CD4-positive, alpha-beta memory T cell (primary cell): ENCODE measurements at regions not wholly inside any gene's neighbourhood (a gene's known extent, or its start where the extent isn't known, plus 50 kb on each side); places are given as distances from the start of the nearest gene placed in this dataset.
A peak's percentile ranks its signal among the peaks of the same experiment; 100 is the strongest.

Experiments
- CTCF ChIA-PET: fragments of 350-600 bp; sonication (Branson Sonifier 250); formaldehyde crosslinking; loops from one replicate; lab custom pipeline; 2021; ENCODE audit warnings: inconsistent platforms; ENCODE audit not compliant: partially characterized antibody; lab: Charles Lee
- POLR2A ChIA-PET: fragments of 350-600 bp; sonication (Branson Sonifier 250); formaldehyde crosslinking; loops from one replicate; lab custom pipeline; 2021; ENCODE audit not compliant: partially characterized antibody; lab: Charles Lee
- DNase-seq, 5 donors: peaks; one replicate each; pipeline versions ENCODE4 v3.0.0 to v3.0.0-alpha.2; 2020 to 2022; ENCODE audit warnings: mixed read lengths in 1 of 5
- H3K27ac ChIP-seq: one replicate; pipeline ENCODE4 v1.7.0; 2013; ENCODE audit warnings: low read depth, low read length
- H3K27me3 ChIP-seq: 2 replicates; pipeline ENCODE4 v1.7.0; 2013; ENCODE audit warnings: mild to moderate bottlenecking, low read length, moderate library complexity; ENCODE audit not compliant: insufficient read depth
- H3K36me3 ChIP-seq: 2 replicates; pipeline ENCODE4 v1.7.0; 2013; ENCODE audit warnings: mild to moderate bottlenecking, low read length, moderate library complexity; ENCODE audit not compliant: insufficient read depth
- H3K4me1 ChIP-seq: 2 replicates; pipeline ENCODE4 v1.7.0; 2013; ENCODE audit warnings: mild to moderate bottlenecking, low read length, moderate library complexity; ENCODE audit not compliant: insufficient read depth
- H3K4me3 ChIP-seq, 2 donors: one replicate each; pipeline ENCODE4 v1.7.0; 2013; ENCODE audit warnings: low read length in 2 of 2, mild to moderate bottlenecking in 1 of 2
- H3K9me3 ChIP-seq, 2 donors: one replicate each; pipeline ENCODE4 v1.7.0; 2013; ENCODE audit warnings: low read length in 2 of 2, control low read depth in 1 of 2; ENCODE audit not compliant: control insufficient read depth in 1 of 2
- H3K27ac Mint-ChIP-seq, 7 donors: one replicate each; pipeline ENCODE4 v1.8.0; 2020 to 2021; ENCODE audit warnings: mixed read lengths in 7 of 7, mild to moderate bottlenecking in 6 of 7, inconsistent platforms in 3 of 7, moderate library complexity in 3 of 7
- H3K27me3 Mint-ChIP-seq, 2 donors: one replicate each; pipeline ENCODE4 v1.8.0; 2020 to 2021; ENCODE audit warnings: mixed read lengths in 2 of 2
- H3K36me3 Mint-ChIP-seq, 2 donors: one replicate each; pipeline ENCODE4 v1.8.0; 2020 to 2021; ENCODE audit warnings: mixed read lengths in 2 of 2, inconsistent platforms in 1 of 2, mild to moderate bottlenecking in 1 of 2
- H3K4me1 Mint-ChIP-seq, 4 donors: one replicate each; pipeline ENCODE4 v1.8.0; 2020 to 2021; ENCODE audit warnings: mixed read lengths in 4 of 4, mild to moderate bottlenecking in 1 of 4
- H3K4me3 Mint-ChIP-seq, 8 donors: one replicate each; pipeline ENCODE4 v1.8.0; 2020 to 2021; ENCODE audit warnings: mixed read lengths in 8 of 8, mild to moderate bottlenecking in 7 of 8, moderate library complexity in 6 of 8, inconsistent platforms in 3 of 8
- H3K9me3 Mint-ChIP-seq, 8 donors: one replicate each; pipeline ENCODE4 v1.8.0; 2020 to 2021; ENCODE audit warnings: mixed read lengths in 8 of 8, mild to moderate bottlenecking in 5 of 8, inconsistent platforms in 3 of 8, moderate library complexity in 1 of 8
- intact Hi-C: fragments of 100-400 bp; cut with micrococcal nuclease; formaldehyde crosslinking; loops from one replicate; pipeline ENCODE4 v1.15.1; 2023

DNA sequence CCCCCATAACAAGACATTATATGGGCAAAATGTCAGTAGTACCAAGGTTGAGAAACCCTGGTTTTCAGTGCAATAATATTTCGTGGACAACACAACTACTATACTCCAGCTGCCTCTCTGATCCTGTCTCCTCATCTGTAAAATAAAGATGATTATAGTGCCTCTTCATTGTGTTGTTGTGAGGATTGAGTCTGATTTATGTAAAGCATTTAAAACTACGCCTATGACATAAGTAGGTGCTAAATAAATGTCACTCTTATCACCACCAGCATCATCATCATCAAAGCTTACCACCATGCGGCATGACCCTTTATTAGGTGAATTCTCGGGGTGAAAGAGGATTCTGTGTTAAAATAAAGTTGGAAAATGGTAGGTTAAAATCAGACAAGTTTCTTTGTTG is 67.8 kb upstream of the IFNE start:
- ChIA-PET CTCF (no interaction called here), POLR2A (no interaction called here)
- H3K4me1 ChIP-seq = no peaks in the 10 kb centered on the region
- H3K36me3 Mint-ChIP-seq = peaks cover 0 to 4% of the 10 kb centered on the region in 2 donors
- H3K9me3 Mint-ChIP-seq = peaks cover 0 to under 1% (median 0%) of the 10 kb centered on the region in 8 donors
- intact Hi-C loops = loop anchor here (10.0 kb wide), 1 partner anchor 45 kb away; no protein-coding TSS in a partner anchor
- no peak for DNase-seq
- peaks cover 1 to 7% (median 5%) of the 10 kb centered on the region in 4 donors for H3K4me1 Mint-ChIP-seq
- H3K4me3 Mint-ChIP-seq = peak overlapping the region in 1 of 8 donors; percentile 52
- peaks cover 5 to 6% of the 10 kb centered on the region in 2 donors for H3K27me3 Mint-ChIP-seq
- no peaks in the 10 kb centered on the region for H3K27me3 ChIP-seq
- H3K36me3 ChIP-seq = no peaks in the 10 kb centered on the region
- no peak overlapping the region for H3K4me3 ChIP-seq
- H3K27ac ChIP-seq = no peak overlapping the region
- H3K9me3 ChIP-seq = no peaks in the 10 kb centered on the region
- no peak overlapping the region for H3K27ac Mint-ChIP-seq

DNA sequence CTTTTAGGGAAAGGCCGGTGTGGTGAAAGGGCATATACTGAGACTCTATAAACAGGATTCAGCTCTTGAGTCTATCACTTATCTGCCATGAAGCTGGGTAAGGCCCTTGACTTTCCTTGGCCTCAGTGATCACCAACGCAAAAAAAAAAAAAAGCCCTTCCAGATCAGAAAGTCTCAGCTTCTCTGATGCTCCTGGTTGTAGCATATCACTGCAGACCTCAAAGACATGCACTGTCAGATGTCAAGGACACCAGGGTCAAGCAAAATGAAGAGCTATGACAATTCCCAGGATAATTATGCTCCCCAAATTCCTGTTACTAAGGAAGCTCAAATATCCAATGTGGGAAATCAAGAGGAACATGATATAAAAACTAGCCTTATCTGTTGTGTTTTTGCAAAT is 68.3 kb upstream of the IFNE start:
- Mint-ChIP-seq H3K27me3 (peaks cover 6 to 7% of the 10 kb centered on the region in 2 donors), H3K4me1 (peaks cover 1 to 7% (median 5%) of the 10 kb centered on the region in 4 donors), H3K36me3 (peaks cover 0 to 4% of the 10 kb centered on the region in 2 donors), H3K4me3 (no peak overlapping the region), H3K27ac (no peak overlapping the region), H3K9me3 (no peaks in the 10 kb centered on the region)
- H3K4me1 ChIP-seq = no peaks in the 10 kb centered on the region
- no peaks in the 10 kb centered on the region for H3K27me3 ChIP-seq
- DNase-seq = no peak
- no peak overlapping the region for H3K4me3 ChIP-seq
- CTCF ChIA-PET = interaction anchor here (0.7 kb wide), 1 partner anchor 157 kb away, joined by 3 read pairs; no protein-coding TSS in a partner anchor
- intact Hi-C loops = loop anchor here (10.0 kb wide), 1 partner anchor 46 kb away; no protein-coding TSS in a partner anchor
- POLR2A ChIA-PET = no interaction called here
- H3K9me3 ChIP-seq = no peaks in the 10 kb centered on the region
- H3K36me3 ChIP-seq = no peaks in the 10 kb centered on the region
- no peak overlapping the region for H3K27ac ChIP-seq

DNA sequence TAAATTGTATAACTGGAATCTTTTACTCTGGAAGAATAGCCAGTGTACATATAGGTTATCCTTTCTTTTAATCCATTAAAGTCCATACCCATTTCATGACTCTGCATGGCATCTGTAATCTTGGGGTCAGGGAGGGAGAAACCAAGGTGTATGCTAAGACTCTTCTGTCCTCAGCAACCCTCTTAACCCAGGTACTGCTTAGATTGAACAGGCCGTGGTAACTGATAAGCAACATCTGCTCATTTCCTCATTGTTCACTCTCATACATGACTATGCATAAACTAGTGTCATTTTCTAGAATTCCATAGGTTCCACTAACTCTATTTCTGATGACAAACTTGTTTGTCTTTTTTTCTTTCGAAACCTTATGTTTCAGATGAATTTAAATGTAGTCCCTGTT is 69.3 kb upstream of the IFNE start:
- POLR2A ChIA-PET = no interaction called here

DNA sequence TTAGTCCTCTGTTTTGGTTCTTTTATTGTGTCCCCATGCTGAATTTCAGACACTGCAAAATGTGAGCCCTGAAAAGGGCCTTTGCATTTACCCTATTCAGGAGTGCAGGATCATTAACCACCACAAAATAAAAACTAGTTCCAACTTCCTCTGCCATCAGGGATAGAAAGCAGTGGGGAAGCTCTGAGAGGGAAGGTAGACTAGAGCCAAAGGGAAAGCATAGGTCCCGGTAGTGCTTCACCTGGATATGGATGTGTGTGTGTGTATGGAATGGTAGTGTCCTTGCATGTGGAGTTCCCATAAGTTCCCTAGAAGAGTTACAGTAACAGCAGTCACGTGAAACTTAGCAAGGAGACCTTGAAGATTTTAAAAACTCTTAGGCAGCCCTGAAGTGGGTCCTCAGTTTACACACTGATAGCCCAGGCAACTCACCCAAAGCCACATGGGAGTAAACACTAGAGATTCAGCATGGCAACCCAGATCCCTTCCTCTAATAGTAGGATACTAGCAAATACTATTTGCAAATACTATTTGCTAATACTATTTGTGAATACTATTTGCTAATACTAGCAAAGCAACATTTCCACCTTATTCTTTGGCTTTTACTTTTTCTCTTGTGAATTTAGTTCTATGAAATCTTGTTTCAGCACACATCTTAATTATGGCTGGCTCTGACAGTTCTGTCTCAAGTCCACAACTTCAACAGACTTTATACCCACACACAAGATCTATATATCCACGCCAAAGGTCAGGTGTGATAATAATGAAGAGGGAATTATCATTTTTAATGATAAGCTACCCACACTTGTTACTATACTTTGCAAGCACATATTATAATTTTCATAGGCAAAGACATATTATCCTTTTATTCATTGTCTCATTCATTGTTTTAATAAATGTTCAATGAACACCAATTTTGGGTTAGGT is 70.4 kb upstream of the IFNE start:
- Mint-ChIP-seq H3K4me1 (peaks cover 1 to 7% (median 5%) of the 10 kb centered on the region in 4 donors), H3K36me3 (peaks cover 0 to 4% of the 10 kb centered on the region in 2 donors), H3K9me3 (no peaks in the 10 kb centered on the region), H3K27me3 (peaks cover 18 to 19% of the 10 kb centered on the region in 2 donors), H3K27ac (no peak overlapping the region), H3K4me3 (no peak overlapping the region)
- H3K36me3 ChIP-seq = no peaks in the 10 kb centered on the region
- peaks cover 18% of the 10 kb centered on the region for H3K27me3 ChIP-seq
- intact Hi-C loops = loop anchor here (10.0 kb wide), 1 partner anchor 48 kb away; no protein-coding TSS in a partner anchor
- no peak for DNase-seq
- no peaks in the 10 kb centered on the region for H3K9me3 ChIP-seq
- no peaks in the 10 kb centered on the region for H3K4me1 ChIP-seq
- H3K4me3 ChIP-seq = no peak overlapping the region
- ChIA-PET CTCF (interaction anchor here (1.3 kb wide), 1 partner anchor 19 kb away, joined by 4 read pairs; no protein-coding TSS in a partner anchor), POLR2A (interaction anchor here (1.0 to 1.1 kb wide), 2 partner anchors 21 to 48 kb away, joined by 3 read pairs; no protein-coding TSS in a partner anchor)
- no peak overlapping the region for H3K27ac ChIP-seq

More for the DNA sequence above, 69.3 kb upstream of the IFNE start:
- Mint-ChIP-seq H3K27ac (no peak overlapping the region), H3K4me1 (peaks cover 1 to 7% (median 5%) of the 10 kb centered on the region in 4 donors), H3K36me3 (peaks cover 0 to 4% of the 10 kb centered on the region in 2 donors), H3K4me3 (no peak overlapping the region), H3K27me3 (peaks cover 13 to 14% of the 10 kb centered on the region in 2 donors), H3K9me3 (no peaks in the 10 kb centered on the region)
- DNase-seq = no peak
- Histone ChIP-seq H3K4me3 (no peak overlapping the region), H3K4me1 (no peaks in the 10 kb centered on the region), H3K36me3 (no peaks in the 10 kb centered on the region), H3K9me3 (no peaks in the 10 kb centered on the region), H3K27ac (no peak overlapping the region), H3K27me3 (peaks cover 6% of the 10 kb centered on the region)
- intact Hi-C loops = loop anchor here (10.0 kb wide), 1 partner anchor 47 kb away; no protein-coding TSS in a partner anchor
- CTCF ChIA-PET = no interaction called here

DNA sequence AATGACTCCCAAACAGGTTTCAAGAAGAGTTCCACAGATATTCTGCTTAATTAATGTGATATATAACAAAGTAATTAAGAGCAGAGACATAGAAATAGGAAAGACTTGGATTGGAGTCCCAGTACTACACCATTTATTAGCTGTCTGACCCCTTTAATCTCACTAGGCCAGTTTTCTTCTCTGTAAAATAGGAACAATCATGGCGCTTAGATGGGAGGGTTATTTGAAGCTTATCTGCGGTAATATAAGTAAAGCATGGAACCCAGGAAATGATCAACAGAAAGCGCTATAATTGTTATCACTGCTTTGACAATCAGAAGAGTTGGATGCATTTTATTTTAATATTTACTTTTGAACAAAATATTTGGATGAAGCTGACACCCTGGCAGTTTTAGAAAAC is 71.3 kb upstream of the IFNE start:
- no peak overlapping the region for H3K27ac ChIP-seq
- H3K36me3 ChIP-seq = no peaks in the 10 kb centered on the region
- intact Hi-C loops = loop anchor here (10.0 kb wide), 1 partner anchor 49 kb away; no protein-coding TSS in a partner anchor
- H3K27ac Mint-ChIP-seq = no peak overlapping the region
- H3K4me3 ChIP-seq = no peak overlapping the region
- peaks cover 26% of the 10 kb centered on the region for H3K27me3 ChIP-seq
- ChIA-PET CTCF (interaction anchor here (1.3 kb wide), 1 partner anchor 18 kb away, joined by 4 read pairs; no protein-coding TSS in a partner anchor), POLR2A (interaction anchor here (1.0 to 1.1 kb wide), 2 partner anchors 22 to 49 kb away, joined by 3 read pairs; no protein-coding TSS in a partner anchor)
- peaks cover 19% of the 10 kb centered on the region in 2 donors for H3K27me3 Mint-ChIP-seq
- peaks cover 2 to 11% (median 7%) of the 10 kb centered on the region in 4 donors for H3K4me1 Mint-ChIP-seq
- no peaks in the 10 kb centered on the region for H3K9me3 ChIP-seq
- H3K36me3 Mint-ChIP-seq = peaks cover 0 to 4% of the 10 kb centered on the region in 2 donors
- no peak overlapping the region for H3K4me3 Mint-ChIP-seq
- no peak for DNase-seq
- H3K9me3 Mint-ChIP-seq = no peaks in the 10 kb centered on the region
- H3K4me1 ChIP-seq = peaks cover 4% of the 10 kb centered on the region

DNA sequence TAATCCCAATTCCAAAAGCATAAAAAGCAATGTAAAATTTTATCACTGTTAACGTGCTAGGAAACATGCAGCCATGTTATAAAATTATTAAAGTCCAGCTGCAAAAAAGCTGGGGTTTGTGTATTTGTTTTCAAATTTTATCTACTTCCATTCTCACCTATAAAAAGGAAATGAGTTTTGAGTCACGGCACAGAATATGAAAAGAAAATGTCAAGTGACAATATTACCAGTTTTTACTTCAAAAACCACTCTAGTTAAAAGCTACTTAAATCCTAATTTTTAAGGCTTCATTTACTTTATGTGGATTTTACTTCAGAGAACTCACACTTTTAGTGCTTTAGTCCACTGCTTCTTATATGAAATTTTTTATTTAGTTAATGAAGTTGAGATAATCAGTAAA is 72.7 kb upstream of the IFNE start:
- peaks cover 32% of the 10 kb centered on the region for H3K27me3 ChIP-seq
- no peaks in the 10 kb centered on the region for H3K36me3 ChIP-seq
- H3K9me3 ChIP-seq = no peaks in the 10 kb centered on the region
- no peaks in the 10 kb centered on the region for H3K9me3 Mint-ChIP-seq
- no peak overlapping the region for H3K4me3 Mint-ChIP-seq
- POLR2A ChIA-PET = no interaction called here
- peaks cover 22 to 23% of the 10 kb centered on the region in 2 donors for H3K27me3 Mint-ChIP-seq
- intact Hi-C loops = loop anchor here (5.0 to 10.0 kb wide), 3 partner anchors 50 to 232 kb away; no protein-coding TSS in a partner anchor
- peaks cover 12% of the 10 kb centered on the region for H3K4me1 ChIP-seq
- no peak overlapping the region for H3K27ac ChIP-seq
- peaks cover 0 to 4% of the 10 kb centered on the region in 2 donors for H3K36me3 Mint-ChIP-seq
- CTCF ChIA-PET = interaction anchor here (1.5 kb wide), 1 partner anchor 89 kb away, joined by 4 read pairs; no protein-coding TSS in a partner anchor
- H3K27ac Mint-ChIP-seq = no peak overlapping the region
- no peak for DNase-seq
- H3K4me1 Mint-ChIP-seq = peaks cover 7 to 17% (median 11%) of the 10 kb centered on the region in 4 donors
- H3K4me3 ChIP-seq = no peak overlapping the region
